H9 (cell line): ENCODE measurements at regions not wholly inside any gene's neighbourhood (a gene's known extent, or its start where the extent isn't known, plus 50 kb on each side); places are given as distances from the start of the nearest gene placed in this dataset.

Experiments
- DNase-seq: peaks from one replicate; pipeline ENCODE4 v3.0.0-alpha.2; 2017
- H2AFZ ChIP-seq: one replicate; pipeline ENCODE4 v1.6.1; 2013; ENCODE audit warnings: mild to moderate bottlenecking, low read length, control low read depth, moderate library complexity
- H2AK5ac ChIP-seq: 2 replicates; pipeline ENCODE4 v1.6.1; 2013; ENCODE audit warnings: low read length, control low read depth, mixed read lengths; ENCODE audit not compliant: insufficient read length
- H2BK120ac ChIP-seq: one replicate; pipeline ENCODE4 v1.6.1; 2013; ENCODE audit warnings: low read depth, mild to moderate bottlenecking, low read length, control low read depth, inconsistent platforms; ENCODE audit not compliant: poor library complexity, severe bottlenecking
- H2BK12ac ChIP-seq: 2 replicates; pipeline ENCODE4 v1.6.1; 2013; ENCODE audit warnings: low read length, control low read depth, mixed read lengths, low read depth; ENCODE audit not compliant: insufficient read length
- H2BK15ac ChIP-seq: 2 replicates; pipeline ENCODE4 v1.6.1; 2013; ENCODE audit warnings: low read depth, low read length, control low read depth
- H2BK20ac ChIP-seq: one replicate; pipeline ENCODE4 v1.6.1; 2013; ENCODE audit warnings: low read depth, mild to moderate bottlenecking, low read length, control low read depth, inconsistent platforms; ENCODE audit not compliant: poor library complexity, severe bottlenecking
- H2BK5ac ChIP-seq: 2 replicates; pipeline ENCODE4 v1.6.1; 2013; ENCODE audit warnings: low read length, control low read depth, mixed read lengths; ENCODE audit not compliant: insufficient read length
- H3K14ac ChIP-seq: 2 replicates; pipeline ENCODE4 v1.6.1; 2013; ENCODE audit warnings: low read length, control low read depth; ENCODE audit not compliant: insufficient read depth
- H3K18ac ChIP-seq: 2 replicates; pipeline ENCODE4 v1.6.1; 2013; ENCODE audit warnings: low read depth, mild to moderate bottlenecking, mixed read lengths, low read length, control low read depth; ENCODE audit not compliant: insufficient read length
- H3K23ac ChIP-seq: 2 replicates; pipeline ENCODE4 v1.6.1; 2013; ENCODE audit warnings: low read length, control low read depth, mixed read lengths, low read depth; ENCODE audit not compliant: insufficient read length
- H3K23me2 ChIP-seq: 2 replicates; pipeline ENCODE4 v1.6.1; 2013; ENCODE audit warnings: low read depth, mild to moderate bottlenecking, mixed read lengths, low read length, control low read depth; ENCODE audit not compliant: insufficient read length, poor library complexity, severe bottlenecking
- H3K27ac ChIP-seq: 2 replicates; pipeline ENCODE4 v1.5.1; 2013; ENCODE audit warnings: low read length, control low read depth, mixed read lengths, low read depth; ENCODE audit not compliant: insufficient read length
- H3K27me3 ChIP-seq: 2 replicates; pipeline ENCODE4 v1.6.1; 2013; ENCODE audit warnings: low read length, control low read depth, inconsistent platforms; ENCODE audit not compliant: insufficient read depth
- H3K4ac ChIP-seq: 2 replicates; pipeline ENCODE4 v1.6.1; 2013; ENCODE audit warnings: low read depth, mild to moderate bottlenecking, control low read depth, inconsistent platforms, low read length, moderate library complexity
- H3K4me1 ChIP-seq: 2 replicates; pipeline ENCODE4 v1.6.1; 2013; ENCODE audit warnings: low read length, control low read depth, inconsistent platforms; ENCODE audit not compliant: insufficient read depth
- H3K4me2 ChIP-seq: 2 replicates; pipeline ENCODE4 v1.6.1; 2013; ENCODE audit warnings: low read length, control low read depth, mixed read lengths; ENCODE audit not compliant: insufficient read length, insufficient read depth
- H3K56ac ChIP-seq: 2 replicates; pipeline ENCODE4 v1.6.1; 2013; ENCODE audit warnings: low read depth, mild to moderate bottlenecking, mixed read lengths, low read length, control low read depth; ENCODE audit not compliant: insufficient read length
- H3K79me1 ChIP-seq: 2 replicates; pipeline ENCODE4 v1.6.1; 2013; ENCODE audit warnings: low read depth, mild to moderate bottlenecking, moderate library complexity, low read length, control low read depth, inconsistent platforms; ENCODE audit not compliant: insufficient read depth, poor library complexity, severe bottlenecking
- H3K79me2 ChIP-seq: 2 replicates; pipeline ENCODE4 v1.6.1; 2013; ENCODE audit warnings: low read length, control low read depth, inconsistent platforms; ENCODE audit not compliant: insufficient read depth
- H3K9ac ChIP-seq: 2 replicates; pipeline ENCODE4 v1.6.1; 2013; ENCODE audit warnings: low read length, control low read depth, mixed read lengths; ENCODE audit not compliant: insufficient read length; ENCODE audit errors: extremely low read depth
- H3K9me3 ChIP-seq: one replicate; pipeline ENCODE4 v1.6.1; 2013; ENCODE audit warnings: low read depth, low read length, inconsistent platforms; ENCODE audit not compliant: control insufficient read depth
- H3T11ph ChIP-seq: one replicate; pipeline ENCODE4 v1.6.1; 2013; ENCODE audit warnings: mild to moderate bottlenecking, low read length, control low read depth, inconsistent platforms
- H4K20me1 ChIP-seq: one replicate; pipeline ENCODE4 v1.6.1; 2013; ENCODE audit not compliant: control insufficient read depth, insufficient read length, insufficient read depth
- H4K5ac ChIP-seq: 2 replicates; pipeline ENCODE4 v1.6.1; 2013; ENCODE audit warnings: low read depth, mild to moderate bottlenecking, mixed read lengths, low read length, control low read depth; ENCODE audit not compliant: insufficient read length
- H4K8ac ChIP-seq: replicated peaks from 2 replicates; pipeline ENCODE4 v1.6.1; 2013; ENCODE audit warnings: low read length, control low read depth, mixed read lengths, low read depth; ENCODE audit not compliant: insufficient read length
- H4K91ac ChIP-seq: 2 replicates; pipeline ENCODE4 v1.6.1; 2013; ENCODE audit warnings: low read depth, mild to moderate bottlenecking, moderate library complexity, mixed read lengths, low read length, control low read depth; ENCODE audit not compliant: insufficient read length
- H3K27ac Mint-ChIP-seq, 3 experiments: 2 replicates in 2 of 3; 3 replicates in 1 of 3; pipeline ENCODE4 v1.8.0; 2020 to 2021; ENCODE audit warnings: mixed read lengths in 3 of 3, mild to moderate bottlenecking in 1 of 3, moderate library complexity in 1 of 3
- H3K27me3 Mint-ChIP-seq: 2 replicates; pipeline ENCODE4 v1.8.0; 2021; ENCODE audit warnings: low read depth, mild to moderate bottlenecking, moderate library complexity, mixed read lengths
- H3K36me3 Mint-ChIP-seq, 3 experiments: 2 replicates in 2 of 3; 3 replicates in 1 of 3; pipeline ENCODE4 v1.8.0; 2020 to 2021; ENCODE audit warnings: low read depth in 3 of 3, mixed read lengths in 3 of 3; ENCODE audit not compliant: insufficient read depth in 1 of 3
- H3K4me1 Mint-ChIP-seq, 2 experiments: 2 replicates each; pipeline ENCODE4 v1.8.0; 2020; ENCODE audit warnings: mixed read lengths in 2 of 2
- H3K4me3 Mint-ChIP-seq, 2 experiments: 2 replicates in 1 of 2; 3 replicates in 1 of 2; pipeline ENCODE4 v1.8.0; 2020 to 2021; ENCODE audit warnings: mild to moderate bottlenecking in 2 of 2, mixed read lengths in 2 of 2, moderate library complexity in 1 of 2
- H3K9me3 Mint-ChIP-seq, 2 experiments: 2 replicates in 1 of 2; 3 replicates in 1 of 2; pipeline ENCODE4 v1.8.0; 2020; ENCODE audit warnings: mild to moderate bottlenecking in 2 of 2, mixed read lengths in 2 of 2, moderate library complexity in 1 of 2
- CTCF ChIP-seq: fragments of 200-600 bp; sonication (generic); conservative IDR thresholded peaks from 3 replicates; pipeline ENCODE4 v1.8.0; 2021; ENCODE audit warnings: antibody characterized with exemption, mild to moderate bottlenecking
- WGBS: extraction: QIAGEN DNeasy Blood & Tissue Kit; methylation state at CpG from one replicate; pipeline ENCODE4 v1.1.7; 2013; ENCODE audit warnings: missing lambda C conversion rate, low lambda C conversion rate, mixed read lengths; ENCODE audit not compliant: insufficient read length; ENCODE audit errors: extremely low coverage; 5-methylcytosine and 5-hydroxymethylcytosine counted together

GRCh38 chr10:57993302-57993701, 274.4 kb downstream of the IPMK start:
- H3K18ac ChIP-seq, result no peak overlapping the region
- H3K4ac ChIP-seq, result no peak overlapping the region
- H3K4me1 Mint-ChIP-seq, result peaks cover 10 to 13% of the 10 kb centered on the region in 2 experiments
- no peaks in the 10 kb centered on the region for H3K23me2 ChIP-seq
- H4K5ac ChIP-seq, result no peak overlapping the region
- H3K4me2 ChIP-seq, result no peak overlapping the region
- no peak overlapping the region for H2BK15ac ChIP-seq
- TF ChIP-seq CTCF, result no peak; the same call in 2 of the 3 replicates
- H3K14ac ChIP-seq, result no peak overlapping the region; the same call in 1 of the 2 replicates
- no peak overlapping the region; a peak in 1 of 7 replicates for H3K27ac Mint-ChIP-seq
- H3K79me2 ChIP-seq, result no peaks in the 10 kb centered on the region
- H2AK5ac ChIP-seq, result no peak overlapping the region
- H3K36me3 Mint-ChIP-seq, result no peaks in the 10 kb centered on the region
- H3K56ac ChIP-seq, result no peak overlapping the region
- H4K20me1 ChIP-seq, result no peaks in the 10 kb centered on the region
- no peak for DNase-seq
- H3K9me3 ChIP-seq, result no peaks in the 10 kb centered on the region
- no peak overlapping the region for H3K27ac ChIP-seq
- H2BK20ac ChIP-seq, result no peak overlapping the region
- H3K9ac ChIP-seq, result no peak overlapping the region
- no peak overlapping the region for H3K4me3 Mint-ChIP-seq
- no peak overlapping the region for H2BK12ac ChIP-seq
- no peak overlapping the region for H4K91ac ChIP-seq
- no peak overlapping the region for H4K8ac ChIP-seq
- no peaks in the 10 kb centered on the region; a peak in 1 of 5 replicates for H3K9me3 Mint-ChIP-seq
- H3K27me3 Mint-ChIP-seq, result no peaks in the 10 kb centered on the region
- no peaks in the 10 kb centered on the region for H3K79me1 ChIP-seq
- H2AFZ ChIP-seq, result no peak overlapping the region
- H3K4me1 ChIP-seq, result 0 out of 2 replicates have a peak, but pooled peaks cover 2% of the 10 kb centered on the region
- H2BK120ac ChIP-seq, result no peak overlapping the region
- no peaks in the 10 kb centered on the region for H3K27me3 ChIP-seq
- no peak overlapping the region for H2BK5ac ChIP-seq
- no peak overlapping the region for H3T11ph ChIP-seq
- no CpG with 5 or more reads among the region's 4 CpGs for WGBS
- no peak overlapping the region for H3K23ac ChIP-seq
